ENCODE measurements at regions not wholly inside any gene's neighbourhood (a gene's known extent, or its start where the extent isn't known, plus 50 kb on each side); places are given as distances from the start of the nearest gene placed in this dataset.

GRCh38 chr5:158285698-158286097 is 426.8 kb upstream of the CLINT1 start:
- DNase-seq: peak; percentile 24

GRCh38 chr5:158284242-158284641 is 425.3 kb upstream of the CLINT1 start:
- no peak for DNase-seq

GRCh38 chr5:158283397-158283796 is 424.5 kb upstream of the CLINT1 start:
- no peak for DNase-seq

- peak; percentile 46 for DNase-seq
These were observed 419.4 kb upstream of the CLINT1 start for GRCh38 chr5:158278216-158278925.

GRCh38 chr5:158277276-158277675 is 418.3 kb upstream of the CLINT1 start:
- DNase-seq: peak; percentile 73

- no peak for DNase-seq
These were observed 417.7 kb upstream of the CLINT1 start for GRCh38 chr5:158276692-158277091.

GRCh38 chr5:158275511-158275910 is 416.6 kb upstream of the CLINT1 start:
- DNase-seq: no peak

GRCh38 chr5:158273035-158273434 is 414.1 kb upstream of the CLINT1 start:
- DNase-seq: peak; percentile 71

GRCh38 chr5:158272409-158272808 is 413.5 kb upstream of the CLINT1 start:
- no peak for DNase-seq

- no peak for DNase-seq
These were observed 412.1 kb upstream of the CLINT1 start for GRCh38 chr5:158270996-158271554.

- DNase-seq: no peak
These were observed 409.3 kb upstream of the CLINT1 start for GRCh38 chr5:158268286-158268685.

GRCh38 chr5:158267228-158267627 is 408.3 kb upstream of the CLINT1 start:
- no peak for DNase-seq

- no peak for DNase-seq
These were observed 407.2 kb upstream of the CLINT1 start for GRCh38 chr5:158265931-158266700.

- no peak for DNase-seq
These were observed 406.4 kb upstream of the CLINT1 start for GRCh38 chr5:158265346-158265745.

- DNase-seq: no peak
These were observed 405.3 kb upstream of the CLINT1 start for GRCh38 chr5:158264264-158264663.

- DNase-seq: no peak
These were observed 402.9 kb upstream of the CLINT1 start for GRCh38 chr5:158261674-158262367.

- no peak for DNase-seq
These were observed 397.2 kb upstream of the CLINT1 start for GRCh38 chr5:158256096-158256495.

GRCh38 chr5:158255609-158256008 is 396.7 kb upstream of the CLINT1 start:
- no peak for DNase-seq

GRCh38 chr5:158246661-158247060 is 387.7 kb upstream of the CLINT1 start:
- peak; percentile 75 for DNase-seq

GRCh38 chr5:158245513-158245912 is 386.6 kb upstream of the CLINT1 start:
- no peak for DNase-seq

- no peak for DNase-seq
These were observed 385.9 kb upstream of the CLINT1 start for GRCh38 chr5:158244882-158245281.

- no peak for DNase-seq
These were observed 377.8 kb upstream of the CLINT1 start for GRCh38 chr5:158236511-158237335.

- DNase-seq: no peak
These were observed 376.2 kb upstream of the CLINT1 start for GRCh38 chr5:158235159-158235547.
